Esophagus muscularis mucosa (tissue), 4 donors: ENCODE measurements at regions not wholly inside any gene's neighbourhood (a gene's known extent, or its start where the extent isn't known, plus 50 kb on each side); places are given as distances from the start of the nearest gene placed in this dataset.
"Not testable (repeated sequence)": the region's sequence is repeated elsewhere in the genome, so short reads cannot be mapped to it uniquely, and the experiment has no call there.

Experiments
- DNase-seq: peaks from one replicate; pipeline ENCODE4 v3.0.0-alpha.2; 2017; ENCODE audit errors: extremely low spot score
- H3K27ac ChIP-seq, 4 donors: fragments of 200-600 bp; sonication (generic); replicated peaks in 1 of 4; 1 replicate in 3 of 4; 2 replicates in 1 of 4; pipeline ENCODE4 v1.5.1; 2016 to 2019; ENCODE audit warnings: mild to moderate bottlenecking in 1 of 4
- H3K27me3 ChIP-seq, 4 donors: fragments of 200-600 bp; sonication (generic); one replicate each; pipeline versions ENCODE4 v1.5.1 to v1.6.0; 2016 to 2019
- H3K36me3 ChIP-seq, 4 donors: fragments of 200-600 bp; sonication (generic); one replicate each; pipeline ENCODE4 v1.5.1; 2016 to 2019
- H3K4me1 ChIP-seq, 4 donors: fragments of 200-600 bp; sonication (generic); one replicate each; pipeline ENCODE4 v1.5.1; 2016 to 2019
- H3K4me3 ChIP-seq, 4 donors: fragments of 200-600 bp; sonication (generic); 1 replicate in 2 of 4; 2 replicates in 2 of 4; pipeline ENCODE4 v1.5.1; 2016 to 2019; ENCODE audit warnings: mild to moderate bottlenecking in 4 of 4, moderate library complexity in 1 of 4
- H3K9me3 ChIP-seq, 4 donors: fragments of 200-600 bp; sonication (generic); 1 replicate in 3 of 4; 2 replicates in 1 of 4; pipeline ENCODE4 v1.5.1; 2016 to 2019
- CTCF ChIP-seq, 3 experiments: fragments of 200-600 bp in 2 of 3; fragments of 450-650 bp in 1 of 3; sonication (generic) in 2 of 3; IDR thresholded peaks; one replicate each; pipeline ENCODE4 v1.5.1; 2017 to 2019; ENCODE audit warnings: antibody characterized with exemption in 3 of 3, mild to moderate bottlenecking in 2 of 3, moderate library complexity in 1 of 3
- EP300 ChIP-seq: sonication (generic); formaldehyde crosslinking; IDR thresholded peaks from one replicate; pipeline ENCODE4 v1.6.1; 2017; ENCODE audit warnings: antibody characterized with exemption
- POLR2A ChIP-seq: fragments of 450-650 bp; IDR thresholded peaks from one replicate; pipeline ENCODE4 v1.6.1; 2017; ENCODE audit warnings: antibody characterized with exemption, moderate library complexity, mild to moderate bottlenecking, low read depth
- POLR2AphosphoS5 ChIP-seq, 2 donors: sonication (generic); formaldehyde crosslinking; IDR thresholded peaks; one replicate each; pipeline ENCODE4 v1.6.1; 2017; ENCODE audit warnings: antibody characterized with exemption in 2 of 2
- WGBS: methylation state at CpG from one replicate; pipeline ENCODE4 v1.1.5; 2018; 5-methylcytosine and 5-hydroxymethylcytosine counted together
- intact Hi-C: fragments of 100-400 bp; cut with DNase I; formaldehyde crosslinking; loops from one replicate; pipeline ENCODE4 v1.15.1; 2023

DNA sequence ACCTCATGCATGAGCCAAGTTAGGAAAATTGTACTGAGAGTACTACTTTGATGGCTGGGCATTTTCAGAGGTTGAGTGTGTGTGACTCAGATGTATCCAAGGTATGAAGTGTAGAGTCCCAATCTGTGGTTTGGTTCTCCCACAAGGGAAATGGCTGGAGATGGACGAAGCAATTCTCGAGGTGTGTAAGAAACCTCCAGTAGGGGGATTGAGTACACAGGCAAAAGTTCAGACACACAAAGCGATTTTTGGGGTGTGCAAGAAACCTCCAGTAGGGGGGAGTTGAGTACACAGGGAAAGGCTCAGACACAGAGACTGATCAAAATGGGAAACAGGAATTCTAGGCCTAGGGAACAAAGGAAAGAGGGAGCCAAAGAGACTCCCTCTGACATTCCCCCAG is 1536.3 kb downstream of the FAM181B start:
- 88% methylated on average over 3 of the region's 3 CpGs for WGBS
- no peaks in the 10 kb centered on the region for H3K4me1 ChIP-seq
- TF ChIP-seq POLR2AphosphoS5 (IDR thresholded peaks at IDR 0.05) (no peak), CTCF (IDR thresholded peaks at IDR 0.05) (no peak), POLR2A (no peak), EP300 (no peak)
- no peaks in the 10 kb centered on the region for H3K36me3 ChIP-seq
- H3K27ac ChIP-seq = no peak overlapping the region
- intact Hi-C loops = no loop called here
- peaks cover 0 to 18% (median 4%) of the 10 kb centered on the region in 4 donors for H3K9me3 ChIP-seq
- H3K27me3 ChIP-seq = no peaks in the 10 kb centered on the region
- H3K4me3 ChIP-seq = no peak overlapping the region
- DNase-seq = no peak

- Histone ChIP-seq H3K4me3 (no peak overlapping the region), H3K36me3 (no peaks in the 10 kb centered on the region), H3K9me3 (peaks cover 0 to 18% (median 4%) of the 10 kb centered on the region in 4 donors), H3K4me1 (no peaks in the 10 kb centered on the region), H3K27ac (no peak overlapping the region), H3K27me3 (no peaks in the 10 kb centered on the region)
- no peak for TF ChIP-seq CTCF (IDR thresholded peaks at IDR 0.05)
- no peak for TF ChIP-seq POLR2A
- TF ChIP-seq EP300 = no peak
- no peak for TF ChIP-seq POLR2AphosphoS5 (IDR thresholded peaks at IDR 0.05)
- intact Hi-C loops = no loop called here
- no peak for DNase-seq
Measured at GRCh38 chr11:81192516-81192915, 1541.1 kb downstream of the FAM181B start.

DNA sequence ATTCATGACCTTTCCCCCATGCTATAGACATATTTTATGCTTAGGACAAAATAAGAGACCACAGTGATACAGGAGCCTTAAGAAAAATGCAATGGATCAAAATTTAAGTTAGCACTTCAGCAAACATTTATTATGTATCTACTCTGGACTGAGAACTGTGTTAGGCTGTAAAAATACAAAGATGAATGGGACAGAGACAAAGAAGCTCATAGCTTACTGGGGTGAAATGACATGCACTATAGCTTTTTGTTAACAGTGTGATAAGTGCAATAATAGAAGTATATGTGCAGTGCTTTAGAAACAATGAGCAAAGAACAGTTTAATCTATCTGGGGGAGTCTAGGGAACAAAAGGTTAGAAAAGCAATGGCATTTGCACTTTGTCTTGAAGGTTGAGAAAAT is 1543.1 kb downstream of the FAM181B start:
- Histone ChIP-seq H3K27ac (no peak overlapping the region), H3K36me3 (no peaks in the 10 kb centered on the region), H3K27me3 (no peaks in the 10 kb centered on the region), H3K4me3 (no peak overlapping the region), H3K4me1 (no peaks in the 10 kb centered on the region), H3K9me3 (peaks cover 0 to 10% (median 4%) of the 10 kb centered on the region in 4 donors)
- TF ChIP-seq CTCF (IDR thresholded peaks at IDR 0.05) (no peak), POLR2A (no peak)
- no peak for DNase-seq
- intact Hi-C loops = no loop called here

GRCh38 chr11:81187033-81187432 is 1546.6 kb downstream of the FAM181B start:
- H3K27me3 ChIP-seq, intact Hi-C loops, H3K36me3 ChIP-seq, DNase-seq, H3K4me3 ChIP-seq, H3K27ac ChIP-seq, H3K4me1 ChIP-seq, H3K9me3 ChIP-seq: not testable (repeated sequence)
- 65% methylated on average over 7 of the region's 7 CpGs for WGBS

GRCh38 chr11:81174646-81175330 is 1558.9 kb downstream of the FAM181B start:
- no peaks in the 10 kb centered on the region for H3K27me3 ChIP-seq
- 52% methylated on average over 3 of the region's 3 CpGs for WGBS
- no peaks in the 10 kb centered on the region for H3K9me3 ChIP-seq
- TF ChIP-seq CTCF (IDR thresholded peaks at IDR 0.05) = no peak
- TF ChIP-seq POLR2A = no peak
- no peak for TF ChIP-seq POLR2AphosphoS5 (IDR thresholded peaks at IDR 0.05)
- TF ChIP-seq EP300 = no peak
- H3K27ac ChIP-seq = no peak overlapping the region
- no peak overlapping the region for H3K4me3 ChIP-seq
- intact Hi-C loops = no loop called here
- no peaks in the 10 kb centered on the region for H3K4me1 ChIP-seq
- H3K36me3 ChIP-seq = no peaks in the 10 kb centered on the region
- no peak for DNase-seq
